Left lung (tissue), 4 donors: ENCODE measurements at regions not wholly inside any gene's neighbourhood (a gene's known extent, or its start where the extent isn't known, plus 50 kb on each side); places are given as distances from the start of the nearest gene placed in this dataset.
"Not testable (repeated sequence)": the region's sequence is repeated elsewhere in the genome, so short reads cannot be mapped to it uniquely, and the experiment has no call there.

Experiments used
- ATAC-seq: fragments of 200-7000 bp; cut with Tn5 transposase; one replicate; pipeline ENCODE4 v1.9.1; 2020; ENCODE audit warnings: moderate library complexity
- DNase-seq, 4 donors: peaks; one replicate each; pipeline ENCODE4 v3.0.0-alpha.2; 2013 to 2020
- H3K27ac ChIP-seq, 2 donors: fragments of 200-600 bp; sonication (generic) in 1 of 2; one replicate each; pipeline versions ENCODE4 v1.5.0 to v1.8.0; 2020 to 2021
- H3K27me3 ChIP-seq, 2 donors: fragments of 200-600 bp; sonication (generic) in 1 of 2; one replicate each; pipeline versions ENCODE4 v1.5.0 to v1.8.0; 2020 to 2021
- H3K36me3 ChIP-seq, 2 donors: fragments of 200-600 bp; sonication (generic) in 1 of 2; one replicate each; pipeline versions ENCODE4 v1.5.0 to v1.8.0; 2020 to 2021
- H3K4me1 ChIP-seq, 2 donors: fragments of 200-600 bp; one replicate each; pipeline ENCODE4 v1.8.0; 2021
- H3K4me3 ChIP-seq, 2 donors: fragments of 200-600 bp; sonication (generic) in 1 of 2; one replicate each; pipeline versions ENCODE4 v1.5.0 to v1.8.0; 2020 to 2021; ENCODE audit warnings: mild to moderate bottlenecking in 1 of 2
- H3K9me3 ChIP-seq, 2 donors: fragments of 200-600 bp; sonication (generic) in 1 of 2; one replicate each; pipeline versions ENCODE4 v1.5.0 to v1.8.0; 2020 to 2021
- intact Hi-C, 2 donors: fragments of 100-400 bp; cut with DNase I; formaldehyde crosslinking; loops; one replicate each; pipeline versions ENCODE4 v1.11.2 to v1.14.2; 2022
- donor health status: DM: no; HTN: yes; CAD: no.
- donor health status: DM: no; HTN: no; CAD: no.

GRCh38 chr1:143799568-143800187 lies 172.1 kb downstream of the FAM72C start:
- DNase-seq, intact Hi-C loops, H3K4me3 ChIP-seq, H3K9me3 ChIP-seq, H3K27me3 ChIP-seq, H3K36me3 ChIP-seq, H3K27ac ChIP-seq, H3K4me1 ChIP-seq: not testable (repeated sequence)
- ATAC-seq: peak; percentile 52

DNA sequence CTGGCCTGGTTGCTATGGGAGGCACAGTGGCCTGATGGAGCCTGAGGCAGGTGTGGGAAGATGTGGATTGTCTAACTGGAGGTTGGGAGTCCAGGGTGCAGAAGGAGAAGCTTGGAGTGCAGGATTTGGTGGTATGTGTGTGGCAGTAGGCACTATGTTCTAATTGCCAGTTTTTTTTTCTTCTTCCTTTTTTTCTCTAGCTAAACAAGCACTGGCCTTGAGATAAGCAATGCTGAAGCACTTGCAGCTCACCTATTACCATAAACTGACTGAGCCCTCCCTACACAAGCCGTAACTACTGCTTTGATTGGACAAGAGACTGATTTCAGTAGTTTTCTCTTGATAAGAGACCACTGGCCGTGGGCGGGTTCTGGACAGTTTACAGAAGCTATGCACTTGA lies 175.4 kb downstream of the FAM72C start:
- H3K27ac ChIP-seq, H3K27me3 ChIP-seq, ATAC-seq, H3K9me3 ChIP-seq, DNase-seq, intact Hi-C loops, H3K36me3 ChIP-seq, H3K4me1 ChIP-seq, H3K4me3 ChIP-seq: not testable (repeated sequence)

GRCh38 chr1:143792047-143792937 lies 179.5 kb downstream of the FAM72C start:
- intact Hi-C loops, H3K4me1 ChIP-seq, H3K9me3 ChIP-seq, H3K27ac ChIP-seq, H3K27me3 ChIP-seq, H3K36me3 ChIP-seq, H3K4me3 ChIP-seq, DNase-seq: not testable (repeated sequence)
- peak; percentile 66 for ATAC-seq

GRCh38 chr1:143786381-143786780 lies 185.4 kb downstream of the FAM72C start:
- DNase-seq, intact Hi-C loops, H3K4me3 ChIP-seq: not testable (repeated sequence)

DNA sequence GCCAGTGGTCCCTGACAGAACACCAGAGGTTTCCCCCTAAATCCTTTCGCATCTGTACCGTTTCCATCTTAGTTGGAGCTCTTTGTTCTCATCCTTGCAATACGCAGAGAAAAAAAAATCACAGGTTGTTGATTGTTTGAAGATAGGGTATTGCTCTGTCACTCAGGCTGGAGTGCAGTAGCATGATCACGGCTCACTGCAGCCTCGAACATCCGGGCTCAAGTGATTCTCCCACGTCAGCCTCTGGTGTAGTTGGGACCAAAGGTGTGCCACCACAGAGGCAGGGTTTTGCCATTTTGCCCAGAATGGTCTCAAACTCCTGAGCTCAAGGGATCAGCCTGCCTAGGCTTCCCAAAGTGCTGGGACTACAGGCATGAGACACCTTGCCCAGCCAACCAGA lies 185.9 kb downstream of the FAM72C start:
- H3K4me1 ChIP-seq, DNase-seq, intact Hi-C loops, H3K9me3 ChIP-seq, H3K4me3 ChIP-seq, H3K27ac ChIP-seq, H3K27me3 ChIP-seq, ATAC-seq, H3K36me3 ChIP-seq: not testable (repeated sequence)

More at GRCh38 chr1:143786381-143786780, 185.4 kb downstream of the FAM72C start:
- H3K4me1 ChIP-seq, H3K36me3 ChIP-seq, ATAC-seq, H3K9me3 ChIP-seq, H3K27ac ChIP-seq, H3K27me3 ChIP-seq: not testable (repeated sequence)

- ATAC-seq, H3K27ac ChIP-seq, DNase-seq: not testable (repeated sequence)
Observed at GRCh38 chr1:143784239-143784882, 187.4 kb downstream of the FAM72C start.

GRCh38 chr1:143778178-143778577 lies 193.6 kb downstream of the FAM72C start:
- H3K4me1 ChIP-seq, H3K27ac ChIP-seq, H3K27me3 ChIP-seq, intact Hi-C loops, DNase-seq, H3K9me3 ChIP-seq, H3K4me3 ChIP-seq, H3K36me3 ChIP-seq: not testable (repeated sequence)
- peak; percentile 79 for ATAC-seq

More at GRCh38 chr1:143784239-143784882, 187.4 kb downstream of the FAM72C start:
- H3K4me3 ChIP-seq, H3K9me3 ChIP-seq, H3K27me3 ChIP-seq, H3K4me1 ChIP-seq, H3K36me3 ChIP-seq, intact Hi-C loops: not testable (repeated sequence)

DNA sequence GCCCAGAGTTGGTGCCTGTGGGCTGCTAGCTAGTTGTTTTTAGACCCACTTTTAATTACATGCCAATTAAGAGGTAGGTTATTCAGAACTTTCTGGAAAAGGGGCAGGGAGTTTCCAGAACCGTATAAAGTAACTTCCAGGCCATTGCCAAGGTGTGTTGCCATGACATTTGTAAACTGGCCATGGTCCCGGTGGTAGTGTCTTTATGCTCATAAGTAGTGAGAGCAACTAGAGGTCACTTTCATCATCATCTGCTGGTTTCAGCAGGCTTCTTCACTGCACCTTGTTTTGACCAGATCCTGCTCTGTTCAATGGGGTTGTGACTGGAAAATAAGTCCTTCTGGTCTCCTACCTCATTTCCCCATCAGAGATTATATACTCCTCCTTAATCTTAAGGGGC lies 207.0 kb downstream of the FAM72C start:
- DNase-seq, H3K4me1 ChIP-seq, H3K9me3 ChIP-seq, ATAC-seq, H3K27ac ChIP-seq, H3K27me3 ChIP-seq, H3K4me3 ChIP-seq, H3K36me3 ChIP-seq, intact Hi-C loops: not testable (repeated sequence)

GRCh38 chr1:143760366-143760765 lies 211.4 kb downstream of the FAM72C start:
- H3K27ac ChIP-seq, H3K36me3 ChIP-seq, ATAC-seq, H3K4me1 ChIP-seq, H3K27me3 ChIP-seq, intact Hi-C loops, DNase-seq, H3K9me3 ChIP-seq, H3K4me3 ChIP-seq: not testable (repeated sequence)

DNA sequence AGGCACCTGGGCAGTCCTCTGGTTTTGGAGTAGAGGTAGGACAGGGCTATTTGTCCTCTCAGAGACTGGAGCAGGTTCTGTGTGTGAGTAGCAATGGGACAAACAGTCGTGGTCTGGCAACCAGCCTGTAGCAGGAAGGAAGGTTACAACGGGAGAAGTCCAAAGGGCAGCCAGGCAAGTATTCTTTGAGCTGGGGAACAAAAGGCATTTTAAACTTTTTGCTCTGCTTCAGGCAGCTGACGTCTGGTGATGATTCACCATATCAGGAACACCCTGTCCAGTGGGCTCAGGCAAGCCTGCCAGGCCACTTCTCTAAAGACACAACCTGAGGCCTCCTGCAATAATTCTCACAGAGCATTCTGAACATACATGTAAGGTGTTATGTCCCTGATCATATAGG lies 215.8 kb downstream of the FAM72C start:
- H3K9me3 ChIP-seq, H3K27me3 ChIP-seq, DNase-seq, H3K4me1 ChIP-seq, H3K4me3 ChIP-seq, H3K36me3 ChIP-seq, intact Hi-C loops, H3K27ac ChIP-seq: not testable (repeated sequence)
- ATAC-seq: peak; percentile 63
